Right ventricle myocardium superior (tissue), 1 donor: ENCODE measurements at regions not wholly inside any gene's neighbourhood (a gene's known extent, or its start where the extent isn't known, plus 50 kb on each side); places are given as distances from the start of the nearest gene placed in this dataset.

Experiments
- ATAC-seq: fragments of 200-7000 bp; cut with Tn5 transposase; one replicate; pipeline ENCODE4 v1.9.1; 2020; ENCODE audit warnings: mild to moderate bottlenecking; ENCODE audit not compliant: poor library complexity
- DNase-seq: peaks from one replicate; pipeline ENCODE4 v3.0.0-alpha.2; 2020
- intact Hi-C: fragments of 100-400 bp; cut with DNase I; formaldehyde crosslinking; loops from one replicate; pipeline ENCODE4 v1.11.2; 2022
- donor health status: DM: no; HTN: yes; CAD: no; lungs with severe emphysema.

DNA sequence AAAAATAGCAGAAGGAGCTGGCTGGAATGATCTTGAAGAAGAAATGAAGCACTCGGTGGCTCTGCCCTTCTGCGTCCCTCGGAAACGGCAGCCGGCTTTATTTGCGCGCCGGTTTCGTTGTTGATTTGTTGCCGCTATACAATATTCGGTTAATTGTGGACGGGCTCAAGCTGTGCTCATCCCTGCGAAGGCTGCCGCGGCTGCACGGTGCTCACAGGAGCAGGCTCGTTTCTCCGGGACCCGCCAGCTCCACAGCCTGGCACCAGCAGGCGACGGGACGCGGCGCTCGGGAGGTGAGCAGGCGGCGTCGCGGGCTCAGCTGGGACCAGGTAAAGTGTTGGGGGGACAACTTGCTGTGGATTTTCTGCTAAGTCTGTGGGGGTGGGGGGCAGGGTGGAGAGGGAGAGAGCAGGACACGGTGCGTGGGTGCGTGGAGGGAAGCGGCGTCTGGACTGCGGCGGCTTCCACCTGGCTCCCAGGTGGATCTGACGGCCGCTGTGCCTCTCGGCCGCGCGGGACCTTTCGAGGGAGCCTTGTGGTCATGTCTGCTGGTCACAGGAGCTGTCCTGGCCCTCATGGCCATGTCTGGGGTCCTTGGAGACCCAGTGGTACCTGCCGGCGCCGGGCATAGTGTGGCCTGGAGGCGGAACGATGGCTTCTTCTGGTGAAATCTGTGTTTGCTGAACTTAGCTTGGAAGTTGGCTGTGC is 90.9 kb downstream of the TEX29 start:
- ATAC-seq (no peak), DNase-seq (no peak)
- intact Hi-C loops: no loop called here

DNA sequence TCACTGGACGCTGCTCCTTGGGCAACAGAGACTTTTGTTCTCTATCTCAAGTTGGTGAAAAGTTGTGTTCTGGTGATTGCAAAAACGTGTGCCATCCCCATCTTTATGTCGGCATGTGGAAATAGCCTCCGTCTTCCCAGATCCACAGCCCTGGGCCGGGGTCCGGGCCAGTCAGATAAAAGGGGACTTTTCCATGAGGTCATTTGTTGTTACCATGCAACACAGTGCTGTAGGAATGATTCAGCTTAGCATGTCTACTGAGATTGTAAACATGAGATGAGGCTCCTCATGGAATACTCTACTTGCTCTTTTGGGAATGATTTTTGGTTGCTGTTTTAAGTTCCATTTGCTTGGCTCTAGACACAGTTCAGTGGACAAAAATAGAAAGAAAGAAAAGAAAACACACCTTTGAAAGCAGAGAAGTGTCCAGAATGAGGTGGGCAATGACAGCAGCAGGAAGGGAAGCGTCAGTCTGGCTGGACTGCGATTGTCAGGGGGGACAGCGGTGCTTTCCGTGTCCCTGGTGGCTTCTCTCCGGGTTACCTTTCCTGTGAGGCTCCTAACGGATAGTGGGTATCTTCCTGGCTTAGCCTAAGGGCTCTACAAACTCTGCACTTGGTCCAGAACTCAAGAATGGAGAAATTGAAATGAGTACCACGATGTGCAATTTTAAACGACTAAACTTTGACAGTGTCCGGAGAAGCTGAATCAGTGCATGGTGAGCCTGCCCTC is 91.6 kb downstream of the TEX29 start:
- DNase-seq: no peak
- no peak for ATAC-seq
- intact Hi-C loops: no loop called here

DNA sequence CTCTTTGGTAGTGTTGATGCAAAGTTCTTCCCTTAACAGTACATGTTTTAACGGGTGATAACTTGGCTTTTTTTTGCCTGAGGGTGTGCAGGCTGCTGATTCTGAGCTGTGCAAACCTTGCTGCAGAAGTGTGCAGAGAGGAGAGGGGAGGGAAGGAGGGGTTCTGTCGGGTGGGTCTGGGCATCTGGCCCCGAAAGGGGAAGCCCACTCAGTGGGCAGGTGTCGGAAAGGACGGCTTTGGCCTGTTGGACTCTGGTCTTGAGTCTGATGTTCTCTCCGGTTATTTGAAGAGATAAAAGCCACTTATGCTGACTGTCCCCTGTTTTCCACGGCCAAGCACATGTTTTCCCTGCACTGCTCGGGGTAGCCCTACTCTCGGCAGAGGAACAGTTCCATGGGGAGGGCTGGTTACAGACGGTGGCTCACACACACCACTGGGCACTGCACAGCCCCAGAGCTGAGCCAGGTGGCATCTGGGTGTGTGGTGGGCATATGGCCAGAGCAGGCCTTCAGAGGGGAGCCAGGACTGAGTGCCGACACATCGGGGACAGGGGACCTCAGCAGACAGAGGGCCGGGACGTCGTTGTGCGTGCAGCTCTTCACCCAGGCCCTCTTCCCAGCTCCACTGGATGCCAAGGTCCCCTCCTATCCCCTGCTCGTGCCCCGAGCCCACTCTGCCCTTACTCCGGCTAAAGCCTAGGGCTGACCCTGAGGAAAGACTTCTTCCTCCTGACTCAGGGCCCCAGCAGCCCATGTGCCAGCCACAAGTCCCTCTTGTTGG is 93.2 kb downstream of the TEX29 start:
- intact Hi-C loops: no loop called here
- ATAC-seq: no peak
- DNase-seq: no peak

DNA sequence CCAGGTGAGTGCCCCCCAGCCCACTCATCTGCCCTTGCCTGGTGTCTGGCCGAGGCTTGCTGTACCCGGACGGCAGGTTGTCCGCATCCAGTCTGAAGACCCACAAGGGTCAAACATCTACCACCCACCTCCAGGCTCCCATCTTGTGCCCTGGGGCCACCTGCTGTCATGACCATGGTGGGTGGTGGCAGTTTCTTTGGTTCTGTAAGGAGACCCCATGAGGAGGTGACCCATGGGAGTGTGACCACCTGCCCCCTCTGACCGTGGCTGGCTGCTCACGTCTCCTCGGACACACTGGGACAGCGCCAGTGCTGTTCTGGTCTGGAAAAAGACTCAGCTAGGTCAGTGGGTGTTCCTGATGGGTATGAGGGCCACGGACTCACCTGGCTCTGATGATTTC is 93.9 kb downstream of the TEX29 start:
- intact Hi-C loops: no loop called here
- DNase-seq (no peak), ATAC-seq (no peak)

DNA sequence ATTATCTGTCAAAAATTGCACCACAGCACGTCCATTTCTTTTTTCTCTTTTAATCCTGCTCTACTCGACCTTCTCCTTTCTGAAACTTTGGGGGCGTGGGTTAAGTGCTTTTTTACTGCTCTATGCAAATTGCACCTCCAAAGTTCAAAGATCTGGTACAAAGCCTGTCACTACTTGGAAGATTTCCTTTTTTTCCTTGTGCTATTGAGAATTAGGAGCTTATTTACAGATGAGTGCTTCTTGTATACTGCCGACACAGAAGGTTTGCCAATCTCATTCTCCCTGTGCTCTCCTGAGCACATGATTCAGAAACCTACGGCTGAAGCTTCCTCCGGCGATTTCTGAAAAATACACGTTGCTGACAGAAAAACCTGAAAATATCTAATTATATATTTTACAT is 94.8 kb downstream of the TEX29 start:
- no peak for DNase-seq
- intact Hi-C loops: no loop called here
- ATAC-seq: no peak

DNA sequence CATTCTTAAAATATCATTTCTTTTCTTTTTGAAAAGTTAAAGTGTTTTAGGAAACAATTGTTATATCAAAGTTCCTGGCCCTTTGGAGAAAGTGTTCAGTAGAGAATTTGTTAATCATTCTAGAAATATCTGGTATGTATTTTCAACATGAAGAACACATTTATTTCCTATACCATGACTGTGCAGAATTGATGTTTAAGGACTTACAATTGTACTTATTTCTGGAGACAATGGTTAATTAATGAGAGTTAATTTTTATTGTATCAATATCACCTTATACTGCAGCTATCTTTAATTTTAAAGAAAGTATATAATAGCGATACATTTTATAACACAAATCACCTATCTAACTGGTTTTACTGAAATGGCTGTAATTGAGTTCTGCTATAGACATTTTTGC is 95.3 kb downstream of the TEX29 start:
- intact Hi-C loops: no loop called here
- DNase-seq: no peak
- ATAC-seq: no peak

DNA sequence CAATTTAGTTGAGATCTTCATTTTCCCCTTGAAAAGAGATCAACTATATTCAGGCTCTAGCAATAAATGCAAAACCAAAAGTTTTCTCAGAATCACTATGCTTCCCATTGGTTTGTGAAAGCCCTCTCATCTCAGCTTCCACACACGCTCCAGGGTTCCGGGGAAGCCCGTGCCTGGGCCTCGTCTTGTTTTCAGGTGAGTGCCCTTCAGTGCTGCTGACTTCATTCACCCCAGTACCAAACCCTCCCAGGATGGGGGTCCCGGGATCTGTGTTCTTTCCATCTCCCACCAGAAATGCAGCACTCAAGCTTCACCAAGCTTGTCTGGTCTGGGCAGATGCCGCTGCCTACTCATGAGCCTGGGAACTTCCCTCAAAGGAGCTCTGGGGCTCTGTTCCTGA is 97.7 kb downstream of the TEX29 start:
- ATAC-seq (no peak), DNase-seq (no peak)
- intact Hi-C loops: no loop called here

DNA sequence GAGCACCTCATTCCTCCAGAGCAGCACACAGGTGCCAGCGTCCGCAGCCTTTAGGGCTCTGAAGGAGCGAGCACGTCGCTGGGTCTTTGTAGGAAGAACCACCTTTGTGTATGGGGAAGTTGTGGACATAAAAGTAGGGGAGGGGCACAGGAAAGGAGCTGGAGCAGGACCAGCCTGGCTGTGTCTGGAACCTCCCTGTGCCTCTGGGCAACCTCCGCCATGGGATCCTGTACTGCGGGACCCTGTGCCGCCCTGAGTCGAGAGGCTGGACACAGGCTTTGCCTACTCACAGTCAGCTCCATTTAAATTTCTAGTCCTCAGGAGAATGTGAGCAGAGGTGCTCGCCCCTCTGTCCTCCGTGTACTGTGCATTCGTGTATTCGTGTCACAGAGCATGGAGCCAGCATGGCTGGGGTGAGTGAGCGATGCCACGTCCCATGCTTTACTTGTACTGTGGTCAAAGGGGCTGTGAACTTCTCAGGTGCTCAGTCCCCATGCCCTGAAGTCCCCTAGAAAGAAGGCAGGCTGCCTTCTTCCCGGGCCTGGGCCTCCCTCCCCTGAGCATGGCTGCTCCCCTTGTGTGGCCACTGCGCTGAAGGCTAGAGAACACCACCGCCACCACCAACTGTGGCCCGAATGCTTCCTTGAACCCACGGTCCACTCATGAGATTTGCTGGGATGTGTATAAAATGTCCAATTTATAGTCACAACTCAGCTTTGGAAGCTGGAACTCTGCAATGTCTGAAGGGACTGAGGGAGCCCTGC is 99.9 kb downstream of the TEX29 start:
- DNase-seq: no peak
- intact Hi-C loops: no loop called here
- no peak for ATAC-seq

DNA sequence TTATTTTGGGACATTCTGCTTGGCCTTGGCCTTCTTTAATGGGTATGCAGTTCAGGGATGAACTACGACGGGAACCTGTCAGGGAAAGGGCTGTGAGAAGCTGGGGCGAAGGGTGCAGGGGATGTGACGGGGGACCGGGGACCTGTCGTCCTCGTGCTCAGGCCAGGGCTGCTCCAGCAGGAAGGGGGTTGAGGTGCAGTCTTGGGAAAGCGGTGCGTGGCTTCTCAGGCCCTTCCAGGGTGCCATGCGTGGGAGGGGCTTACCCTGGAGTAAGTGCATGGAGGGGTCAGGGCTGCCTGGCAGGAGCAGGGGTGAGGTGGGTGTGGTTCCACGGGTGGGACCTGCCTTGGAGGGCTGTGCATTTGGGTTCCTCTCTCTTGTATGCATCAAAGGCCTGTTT is 100.8 kb downstream of the TEX29 start:
- no peak for DNase-seq
- intact Hi-C loops: no loop called here
- no peak for ATAC-seq

DNA sequence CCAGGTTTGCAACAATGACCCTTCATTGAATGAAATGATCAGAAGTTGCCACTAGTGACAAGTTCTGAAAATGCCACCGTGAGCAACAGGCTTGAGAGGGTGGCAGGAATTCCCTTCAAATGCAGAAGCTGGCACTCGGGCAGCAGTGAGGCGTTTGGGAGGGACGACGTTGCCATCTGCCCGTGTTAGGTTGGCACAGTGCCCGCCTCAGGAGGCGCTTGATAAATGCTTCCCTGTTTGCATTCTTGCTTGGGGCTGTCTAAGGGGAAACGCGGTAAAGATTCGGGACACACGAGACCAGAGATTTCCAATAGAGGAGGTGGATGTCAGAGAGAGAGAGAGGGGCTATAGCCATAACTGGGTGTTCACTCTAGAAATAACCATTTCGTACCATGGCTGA is 101.9 kb downstream of the TEX29 start:
- no peak for ATAC-seq
- DNase-seq: no peak
- intact Hi-C loops: no loop called here

DNA sequence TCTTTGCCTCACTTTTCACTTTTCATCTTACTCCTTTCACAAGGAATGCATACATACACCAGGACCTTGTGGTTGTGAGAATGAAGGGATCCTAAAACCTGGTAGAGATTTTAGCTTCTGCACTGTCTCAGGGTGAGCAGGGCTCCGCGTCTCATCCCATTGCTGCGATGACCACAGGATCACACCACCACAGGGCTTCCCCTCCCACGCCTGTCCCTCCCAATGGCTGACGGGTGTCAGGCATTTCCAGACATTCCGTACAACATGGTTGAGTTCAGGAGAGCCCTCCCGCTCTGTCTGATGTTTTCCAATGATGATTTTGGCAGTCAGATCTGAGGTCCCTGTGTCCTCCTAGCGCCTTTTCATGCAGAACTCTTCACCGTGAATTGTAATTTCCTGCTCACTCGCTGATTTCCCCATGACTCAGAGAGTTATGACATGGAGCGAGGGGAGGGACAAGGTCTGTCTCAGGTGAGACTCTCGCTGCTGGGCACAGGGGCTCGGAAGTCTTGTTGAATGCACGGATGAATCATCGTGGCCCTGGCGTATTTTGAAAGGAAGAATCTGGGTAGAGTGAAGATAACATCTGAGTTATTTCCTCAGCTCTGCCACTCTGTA is 102.8 kb downstream of the TEX29 start:
- no peak for ATAC-seq
- no peak for DNase-seq
- intact Hi-C loops: no loop called here

DNA sequence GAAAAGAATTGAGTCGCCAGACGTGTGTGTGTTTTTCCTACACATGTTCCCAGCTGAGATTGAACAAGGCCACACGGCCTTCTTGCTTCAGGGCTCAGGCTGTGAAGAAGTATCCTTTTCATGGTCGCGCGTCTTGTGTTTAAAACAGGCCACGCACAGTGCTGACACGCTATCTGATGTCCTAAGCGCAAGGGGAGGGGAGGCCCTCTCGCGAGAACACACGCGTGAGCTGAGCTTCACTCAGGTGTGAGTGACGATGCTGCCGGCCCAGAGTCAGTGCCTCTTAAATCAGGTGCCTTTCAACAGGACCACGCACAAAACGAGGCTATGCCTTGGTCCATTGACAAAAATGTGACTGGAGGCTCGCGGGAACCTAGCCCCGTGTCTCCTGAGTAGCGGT is 103.7 kb downstream of the TEX29 start:
- no peak for ATAC-seq
- DNase-seq: no peak
- intact Hi-C loops: no loop called here

DNA sequence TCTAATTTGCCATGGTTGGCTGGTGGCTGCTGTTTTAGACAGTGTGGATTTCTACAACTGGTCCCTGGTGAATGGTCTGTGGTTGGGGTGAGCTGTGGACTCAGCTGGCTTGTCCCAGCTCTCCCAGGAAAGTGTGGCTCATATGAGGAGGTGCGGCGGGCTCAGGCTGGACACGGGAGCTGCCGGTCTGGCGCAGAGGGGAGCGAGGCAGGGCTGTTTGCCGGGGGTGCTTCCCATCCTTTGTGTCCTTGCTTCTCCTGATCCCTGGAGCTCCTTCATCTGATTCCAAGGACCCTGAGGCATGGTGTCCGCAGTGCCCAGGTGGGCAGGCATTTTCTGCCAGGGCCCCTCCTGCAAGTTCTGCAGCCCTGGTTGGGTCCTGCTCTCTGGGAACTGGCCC is 104.9 kb downstream of the TEX29 start:
- no peak for ATAC-seq
- intact Hi-C loops: no loop called here
- no peak for DNase-seq

DNA sequence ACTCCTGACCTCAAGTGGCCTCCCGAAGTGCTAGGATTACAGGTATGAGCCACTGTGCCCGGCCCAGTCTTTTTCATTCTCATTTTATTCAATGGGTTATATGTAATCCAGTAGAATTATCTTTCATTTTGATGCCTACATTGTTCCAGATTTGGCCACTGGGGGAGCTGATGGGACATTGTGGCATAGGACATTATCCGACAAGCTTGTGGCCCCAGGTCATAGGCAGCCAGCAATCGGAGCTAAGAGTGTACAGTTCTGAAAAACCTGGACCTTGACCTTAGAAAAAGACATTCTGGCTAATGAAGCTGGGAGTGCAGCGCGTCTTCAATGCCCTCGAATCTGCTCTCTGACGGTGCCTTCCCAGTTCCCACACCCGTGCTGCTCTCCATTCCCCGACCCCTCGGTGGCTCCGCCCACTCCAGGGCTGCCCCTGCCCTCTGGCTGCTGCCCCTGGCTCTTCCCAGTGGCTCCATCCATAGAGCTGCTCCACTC is 108.7 kb downstream of the TEX29 start:
- intact Hi-C loops: no loop called here
- peak; percentile 53 for ATAC-seq
- DNase-seq: no peak

DNA sequence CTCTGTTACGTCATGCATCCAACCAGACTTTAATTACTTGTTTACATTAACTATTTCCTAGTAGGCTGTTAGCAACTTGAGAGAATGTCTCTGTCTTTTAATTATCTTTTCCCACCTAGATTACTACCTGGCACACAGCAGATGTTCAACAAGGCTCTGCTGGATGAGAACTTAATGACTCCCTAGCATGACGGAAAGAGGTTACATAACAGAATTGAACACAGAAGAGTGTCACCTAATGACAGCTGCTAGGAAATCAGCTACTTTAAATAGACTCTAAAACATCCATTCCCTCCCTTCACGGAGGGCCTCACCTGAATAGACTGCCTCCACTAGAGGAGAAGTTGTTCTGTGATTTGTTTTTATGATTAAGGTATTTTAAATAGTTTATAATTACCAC is 110.8 kb downstream of the TEX29 start:
- DNase-seq (no peak), ATAC-seq (no peak)
- intact Hi-C loops: no loop called here

DNA sequence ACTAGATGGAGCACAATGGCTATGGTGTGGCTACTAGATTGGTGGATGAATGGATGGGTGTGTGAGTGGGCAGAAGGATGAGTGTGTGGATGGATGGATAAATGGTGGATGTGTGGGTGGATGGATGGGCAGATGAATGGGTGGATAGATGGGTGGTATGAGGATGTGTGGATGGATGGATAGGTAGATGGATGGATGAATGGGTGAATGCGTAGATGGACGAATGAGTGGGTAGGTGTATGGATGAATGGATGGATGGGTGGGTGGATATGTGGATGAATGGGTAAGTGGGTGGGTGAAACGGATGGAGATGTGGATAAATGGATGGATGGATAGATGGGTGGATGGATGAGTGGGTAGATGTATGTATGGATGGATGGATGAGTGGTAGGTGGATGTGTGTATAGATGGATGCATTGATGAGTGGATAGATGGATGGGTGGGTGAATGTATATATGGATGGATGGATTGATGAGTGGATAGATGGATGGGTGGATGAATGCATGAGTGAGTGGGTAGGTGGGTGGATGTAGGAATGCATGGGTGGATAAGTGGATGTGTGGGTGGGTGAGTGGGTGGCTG is 114.2 kb downstream of the TEX29 start:
- DNase-seq: no peak
- intact Hi-C loops: no loop called here
- ATAC-seq: no peak

DNA sequence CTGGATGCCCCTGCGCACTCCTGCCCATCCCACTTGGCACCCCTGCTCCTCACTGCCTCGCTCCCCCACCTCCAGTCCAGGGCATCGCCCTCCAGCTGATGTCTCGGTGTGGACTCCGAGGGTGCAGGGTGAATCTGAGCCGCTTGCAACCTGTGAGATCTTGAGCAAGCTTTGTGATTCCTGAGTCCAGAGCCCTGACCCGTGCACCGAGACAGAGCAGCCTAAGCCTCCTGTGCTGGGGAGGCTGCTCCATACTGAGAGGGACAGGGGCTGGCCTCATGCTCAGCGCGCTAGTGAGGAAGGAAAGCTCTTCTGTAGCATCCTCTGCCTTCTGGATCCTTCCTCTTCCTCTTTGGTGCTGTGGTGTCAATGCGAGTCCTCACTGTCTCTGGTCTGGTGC is 116.0 kb downstream of the TEX29 start:
- DNase-seq (no peak), ATAC-seq (no peak)
- intact Hi-C loops: no loop called here

DNA sequence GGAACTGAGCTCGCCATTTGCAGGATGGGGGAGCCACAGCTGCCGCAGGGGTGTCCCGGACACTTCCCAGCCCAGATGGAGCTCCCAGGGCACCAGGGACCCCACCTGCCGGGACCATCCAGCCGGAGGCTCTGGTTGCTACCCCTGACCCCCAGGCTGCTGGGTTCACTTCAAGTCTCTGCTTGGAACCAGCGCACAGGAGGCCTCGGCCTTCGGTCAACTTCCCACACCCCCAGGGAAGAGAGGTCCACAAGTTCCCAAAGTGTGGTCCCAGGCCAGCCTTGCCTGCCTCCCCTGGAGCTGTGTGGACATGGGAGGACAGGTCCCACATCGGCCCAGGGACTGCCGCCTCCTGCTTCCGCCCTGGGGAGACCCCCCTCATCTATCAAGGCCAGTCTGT is 117.0 kb downstream of the TEX29 start:
- intact Hi-C loops: no loop called here
- DNase-seq (no peak), ATAC-seq (no peak)
